ENCODE measurements at regions not wholly inside any gene's neighbourhood (a gene's known extent, or its start where the extent isn't known, plus 50 kb on each side); places are given as distances from the start of the nearest gene placed in this dataset.

DNA sequence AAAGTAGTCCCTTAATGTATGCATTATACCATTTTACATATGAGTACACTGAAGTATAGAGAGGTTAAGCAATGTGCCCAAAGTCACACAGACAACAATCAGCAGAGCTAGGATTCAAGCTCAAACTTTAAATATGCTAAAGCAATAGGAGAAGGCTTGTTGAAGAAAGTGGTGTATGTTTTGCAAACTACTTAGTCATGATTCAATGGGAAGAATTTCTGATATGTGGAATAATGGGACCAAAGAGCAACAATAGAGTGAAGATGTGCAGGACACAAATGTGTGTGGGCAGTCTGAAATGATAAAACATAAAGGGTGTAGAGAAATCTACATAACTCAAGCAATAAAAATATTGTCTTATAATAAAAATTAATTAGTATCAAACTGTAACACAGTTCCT lies 109.0 kb upstream of the ARSJ start:
- H3K36me3 ChIP-seq: no peaks in the 10 kb centered on the region
- H3K27me3 ChIP-seq: no peaks in the 10 kb centered on the region
- TF ChIP-seq, protein P1, sequence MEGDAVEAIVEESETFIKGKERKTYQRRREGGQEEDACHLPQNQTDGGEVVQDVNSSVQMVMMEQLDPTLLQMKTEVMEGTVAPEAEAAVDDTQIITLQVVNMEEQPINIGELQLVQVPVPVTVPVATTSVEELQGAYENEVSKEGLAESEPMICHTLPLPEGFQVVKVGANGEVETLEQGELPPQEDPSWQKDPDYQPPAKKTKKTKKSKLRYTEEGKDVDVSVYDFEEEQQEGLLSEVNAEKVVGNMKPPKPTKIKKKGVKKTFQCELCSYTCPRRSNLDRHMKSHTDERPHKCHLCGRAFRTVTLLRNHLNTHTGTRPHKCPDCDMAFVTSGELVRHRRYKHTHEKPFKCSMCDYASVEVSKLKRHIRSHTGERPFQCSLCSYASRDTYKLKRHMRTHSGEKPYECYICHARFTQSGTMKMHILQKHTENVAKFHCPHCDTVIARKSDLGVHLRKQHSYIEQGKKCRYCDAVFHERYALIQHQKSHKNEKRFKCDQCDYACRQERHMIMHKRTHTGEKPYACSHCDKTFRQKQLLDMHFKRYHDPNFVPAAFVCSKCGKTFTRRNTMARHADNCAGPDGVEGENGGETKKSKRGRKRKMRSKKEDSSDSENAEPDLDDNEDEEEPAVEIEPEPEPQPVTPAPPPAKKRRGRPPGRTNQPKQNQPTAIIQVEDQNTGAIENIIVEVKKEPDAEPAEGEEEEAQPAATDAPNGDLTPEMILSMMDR (IDR thresholded peaks at IDR 0.05): no peak
- H3K9me3 ChIP-seq: peaks cover 0 to 7% of the 10 kb centered on the region in 2 donors
- H3K4me1 ChIP-seq: no peaks in the 10 kb centered on the region
- no peak overlapping the region for H3K4me3 ChIP-seq
- DNase-seq (ENCODE audit: low spot score): no peak
- H3K27ac ChIP-seq: no peak overlapping the region

- peaks cover 0 to 7% of the 10 kb centered on the region in 2 donors for H3K9me3 ChIP-seq
- no peaks in the 10 kb centered on the region for H3K27me3 ChIP-seq
- H3K27ac ChIP-seq: no peak overlapping the region
- no peak for DNase-seq (ENCODE audit: low spot score)
- TF ChIP-seq, protein P1 (IDR thresholded peaks at IDR 0.05): no peak
- H3K36me3 ChIP-seq: no peaks in the 10 kb centered on the region
- no peak overlapping the region for H3K4me3 ChIP-seq
- no peaks in the 10 kb centered on the region for H3K4me1 ChIP-seq
Measured at GRCh38 chr4:114091546-114091945, 112.1 kb upstream of the ARSJ start.

DNA sequence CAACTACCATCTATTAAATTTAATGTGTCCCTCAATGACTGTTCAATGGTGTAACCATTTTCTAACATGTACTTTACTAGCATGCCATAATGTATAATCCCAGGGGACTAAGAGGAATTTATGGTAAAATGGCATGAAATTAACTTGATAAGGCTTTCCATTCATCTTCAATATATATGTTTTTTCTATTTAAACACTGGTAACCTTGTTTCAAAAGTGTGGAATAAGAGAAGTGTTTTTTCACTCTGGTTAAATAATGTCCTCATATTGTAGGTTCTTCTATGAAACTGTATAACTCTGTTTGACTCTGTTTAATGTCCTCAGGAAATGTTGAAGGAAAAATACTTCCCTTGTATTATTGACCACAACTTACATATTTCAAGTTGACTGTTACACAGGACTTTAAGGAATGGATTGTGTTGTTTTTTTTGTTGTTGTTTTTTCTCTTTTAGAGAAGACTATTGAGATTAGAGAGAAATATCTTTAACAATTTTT lies 113.8 kb upstream of the ARSJ start:
- no peaks in the 10 kb centered on the region for H3K36me3 ChIP-seq
- H3K27ac ChIP-seq: no peak overlapping the region
- H3K27me3 ChIP-seq: no peaks in the 10 kb centered on the region
- TF ChIP-seq, protein P1 (IDR thresholded peaks at IDR 0.05): no peak
- H3K9me3 ChIP-seq: peaks cover 0 to 7% of the 10 kb centered on the region in 2 donors
- H3K4me1 ChIP-seq: no peaks in the 10 kb centered on the region
- DNase-seq (ENCODE audit: low spot score): no peak
- no peak overlapping the region for H3K4me3 ChIP-seq

- no peaks in the 10 kb centered on the region for H3K27me3 ChIP-seq
- TF ChIP-seq, protein P1 (IDR thresholded peaks at IDR 0.05): no peak
- no peak overlapping the region for H3K27ac ChIP-seq
- no peaks in the 10 kb centered on the region for H3K9me3 ChIP-seq
- H3K4me3 ChIP-seq: no peak overlapping the region
- no peak for DNase-seq (ENCODE audit: low spot score)
- no peaks in the 10 kb centered on the region for H3K36me3 ChIP-seq
- no peaks in the 10 kb centered on the region for H3K4me1 ChIP-seq
Measured at GRCh38 chr4:114100288-114101031, 121.0 kb upstream of the ARSJ start.

DNA sequence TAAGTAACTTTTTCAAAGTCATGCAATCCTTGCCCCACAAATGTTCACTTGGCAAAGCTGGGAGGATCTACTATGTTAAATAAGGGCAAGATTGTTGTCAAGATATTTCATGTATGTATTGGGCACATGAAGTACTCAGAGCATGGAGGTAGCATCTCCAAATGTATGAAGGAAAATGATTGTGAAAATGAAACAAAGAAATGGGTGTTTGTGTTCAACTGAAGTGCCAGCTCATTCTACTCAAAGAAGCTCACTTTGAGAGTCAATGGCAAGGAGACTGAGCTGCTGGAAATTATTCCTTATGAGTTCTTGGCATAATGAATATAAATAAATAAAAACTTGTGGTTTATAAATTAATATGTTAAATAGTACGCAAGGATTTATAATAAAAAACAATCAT lies 124.5 kb upstream of the ARSJ start:
- Histone ChIP-seq H3K4me3 (no peak overlapping the region), H3K9me3 (no peaks in the 10 kb centered on the region), H3K27me3 (no peaks in the 10 kb centered on the region), H3K36me3 (no peaks in the 10 kb centered on the region), H3K27ac (no peak overlapping the region), H3K4me1 (no peaks in the 10 kb centered on the region)
- no peak for DNase-seq (ENCODE audit: low spot score)
- TF ChIP-seq, protein P1 (IDR thresholded peaks at IDR 0.05): no peak

DNA sequence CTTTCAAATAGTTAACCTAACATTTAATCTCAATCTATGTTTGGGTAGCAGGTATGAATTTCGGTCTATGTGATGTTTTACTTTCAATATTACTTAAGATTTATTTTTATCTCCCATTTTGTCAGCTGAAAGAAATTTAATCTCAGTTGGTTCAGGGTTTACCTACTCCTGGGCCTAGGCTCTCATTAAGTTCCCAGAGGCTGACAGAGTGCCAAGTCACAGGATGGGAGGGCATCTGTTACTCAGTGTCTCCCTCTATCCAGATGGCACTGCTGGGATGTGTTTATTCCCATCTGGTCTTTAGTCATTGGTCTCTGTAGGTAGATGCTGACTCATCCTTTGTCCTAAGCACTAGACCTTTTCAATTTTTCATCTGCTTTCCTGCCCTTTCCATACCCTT lies 129.4 kb upstream of the ARSJ start:
- H3K36me3 ChIP-seq: no peaks in the 10 kb centered on the region
- TF ChIP-seq, protein P1 (IDR thresholded peaks at IDR 0.05): no peak
- DNase-seq (ENCODE audit: low spot score): no peak

More for the DNA sequence above, 129.4 kb upstream of the ARSJ start:
- H3K4me3 ChIP-seq: no peak overlapping the region
- H3K9me3 ChIP-seq: no peaks in the 10 kb centered on the region
- no peak overlapping the region for H3K27ac ChIP-seq
- H3K4me1 ChIP-seq: no peaks in the 10 kb centered on the region
- H3K27me3 ChIP-seq: no peaks in the 10 kb centered on the region
